A549 (cell line): ENCODE measurements at regions not wholly inside any gene's neighbourhood (a gene's known extent, or its start where the extent isn't known, plus 50 kb on each side); places are given as distances from the start of the nearest gene placed in this dataset.

Experiments used
- ATAC-seq, 2 experiments: fragments of 200-7000 bp in 1 of 2; fragments of >200 bp in 1 of 2; cut with Nextera tagmentation in 1 of 2; cut with Tn5 transposase in 1 of 2; 3 replicates each; pipeline versions ENCODE4 v1.8.0 to v1.9.1; 2018 to 2020; ENCODE audit warnings: mild to moderate bottlenecking in 1 of 2, moderate library complexity in 1 of 2
- CTCF ChIA-PET: fragments of 300-600 bp; sonication (Branson Sonifier 250); formaldehyde crosslinking; extraction: SDS; loops from one replicate; lab custom pipeline; 2021; ENCODE audit warnings: antibody characterized with exemption, inconsistent platforms; lab: Yijun Ruan, JAX
- POLR2A ChIA-PET: fragments of 350-600 bp; formaldehyde crosslinking; extraction: SDS; loops from one replicate; lab custom pipeline; 2021; ENCODE audit warnings: antibody characterized with exemption, inconsistent platforms; lab: Yijun Ruan, JAX
- DNase-seq, 2 experiments: peaks; one replicate each; pipeline versions ENCODE4 v3.0.0 to v3.0.0-alpha.2; 2011 to 2016; ENCODE audit warnings: low read depth in 1 of 2, low spot score in 1 of 2
- FAIRE-seq: peaks from 2 replicates; lab custom pipeline; 2011; peaks lifted over from hg19 to GRCh38; lab: Jason Lieb, UNC
- H3K27ac ChIP-seq, 2 experiments: fragments of >200 bp; sonication (Bioruptor Twin); formaldehyde crosslinking; 3 replicates each; pipeline ENCODE4 v1.5.1; 2016 to 2017
- H3K4me1 ChIP-seq: fragments of >200 bp; sonication (Bioruptor Twin); formaldehyde crosslinking; 3 replicates; pipeline ENCODE4 v1.6.1; 2016
- H3K4me2 ChIP-seq: fragments of >200 bp; sonication (Bioruptor Twin); formaldehyde crosslinking; 3 replicates; pipeline ENCODE4 v1.6.1; 2016
- H3K4me3 ChIP-seq: fragments of >200 bp; sonication (Bioruptor Twin); formaldehyde crosslinking; 3 replicates; pipeline ENCODE4 v1.5.1; 2016
- H3K9me3 ChIP-seq: fragments of >200 bp; sonication (Bioruptor Twin); formaldehyde crosslinking; 3 replicates; pipeline ENCODE4 v1.6.1; 2016
- ATOH8 ChIP-seq: fragments of 250-450 bp; sonication (Bioruptor Pico); IDR thresholded peaks from 2 replicates; pipeline ENCODE4 v1.5.0; 2020; ENCODE audit warnings: low read depth, mild to moderate bottlenecking, moderate library complexity
- BHLHE40 ChIP-seq: IDR thresholded peaks from 2 replicates; pipeline ENCODE4 v1.6.1; 2012; ENCODE audit warnings: low read depth, low read length, inconsistent platforms
- CBX8 ChIP-seq: fragments of 200-600 bp; sonication (generic); IDR thresholded peaks from 2 replicates; pipeline ENCODE4 v1.6.1; 2016
- EHF ChIP-seq: fragments of 250-450 bp; sonication (Bioruptor Pico); IDR thresholded peaks from 2 replicates; pipeline ENCODE4 v1.5.0; 2020; ENCODE audit warnings: mild to moderate bottlenecking
- ELK1 ChIP-seq: fragments of 150-350 bp; IDR thresholded peaks from 2 replicates; pipeline ENCODE4 v1.6.1; 2014; ENCODE audit warnings: low read depth, mild to moderate bottlenecking, low read length
- ESRRA ChIP-seq: fragments of 150-350 bp; IDR thresholded peaks from 2 replicates; pipeline ENCODE4 v1.6.1; 2014; ENCODE audit warnings: mild to moderate bottlenecking, low read length, borderline replicate concordance
- FOSL2 ChIP-seq, 2 experiments: fragments of 450-650 bp in 1 of 2; fragments of >200 bp in 1 of 2; sonication (Bioruptor Twin) in 1 of 2; formaldehyde crosslinking; IDR thresholded peaks; 2 replicates each; pipeline versions ENCODE4 v1.5.0 to v1.6.1; 2016 to 2020; ENCODE audit warnings: mild to moderate bottlenecking in 1 of 2, moderate library complexity in 1 of 2
- FOXS1 ChIP-seq: fragments of 250-450 bp; sonication (Bioruptor Pico); IDR thresholded peaks from 2 replicates; pipeline ENCODE4 v1.5.0; 2020; ENCODE audit warnings: mild to moderate bottlenecking, moderate library complexity
- GATA3 ChIP-seq: IDR thresholded peaks from 2 replicates; pipeline ENCODE4 v1.6.1; 2012; ENCODE audit warnings: borderline replicate concordance
- HDAC2 ChIP-seq: fragments of 200-600 bp; sonication (generic); IDR thresholded peaks from 2 replicates; pipeline ENCODE4 v1.6.1; 2016
- HES2 ChIP-seq: fragments of >200 bp; sonication (Bioruptor Twin); formaldehyde crosslinking; IDR thresholded peaks from 2 replicates; pipeline ENCODE4 v1.6.1; 2016
- HMGXB4 ChIP-seq: fragments of 250-450 bp; sonication (Bioruptor Pico); IDR thresholded peaks from 2 replicates; pipeline ENCODE4 v1.5.0; 2021; ENCODE audit warnings: mild to moderate bottlenecking, moderate library complexity, borderline replicate concordance
- HOXB5 ChIP-seq: fragments of 250-450 bp; sonication (Bioruptor Pico); IDR thresholded peaks from 2 replicates; pipeline ENCODE4 v1.5.0; 2020; ENCODE audit warnings: mild to moderate bottlenecking, moderate library complexity
- JUNB ChIP-seq: fragments of >200 bp; sonication (Bioruptor Twin); formaldehyde crosslinking; IDR thresholded peaks from 2 replicates; pipeline ENCODE4 v1.6.1; 2016
- KDM1A ChIP-seq: fragments of 200-600 bp; sonication (generic); IDR thresholded peaks from 2 replicates; pipeline ENCODE4 v1.6.1; 2016; ENCODE audit warnings: low read depth, mild to moderate bottlenecking
- MAFK ChIP-seq: fragments of 450-650 bp; IDR thresholded peaks from 2 replicates; pipeline ENCODE4 v1.6.1; 2014; ENCODE audit not compliant: partially characterized antibody
- MAX ChIP-seq: IDR thresholded peaks from 2 replicates; pipeline ENCODE4 v1.6.1; 2012
- MAZ ChIP-seq: fragments of 150-350 bp; IDR thresholded peaks from 2 replicates; pipeline ENCODE4 v1.6.1; 2014; ENCODE audit warnings: antibody characterized with exemption, low read depth, low read length, borderline replicate concordance
- NFE2L2 ChIP-seq: fragments of 150-350 bp; conservative IDR thresholded peaks from 2 replicates; pipeline ENCODE4 v1.6.1; 2014; ENCODE audit warnings: low read length
- PBX3 ChIP-seq: IDR thresholded peaks from 2 replicates; pipeline ENCODE4 v1.6.1; 2012
- PHF8 ChIP-seq: fragments of 200-600 bp; sonication (generic); IDR thresholded peaks from 2 replicates; pipeline ENCODE4 v1.6.1; 2016; ENCODE audit warnings: low read depth, mild to moderate bottlenecking, antibody characterized with exemption, moderate library complexity, borderline replicate concordance
- POLR2A ChIP-seq: IDR thresholded peaks from 2 replicates; pipeline ENCODE4 v1.6.1; 2012; ENCODE audit warnings: mild to moderate bottlenecking, low read length
- RAD21 ChIP-seq, 2 experiments: fragments of >200 bp in 1 of 2; sonication (Bioruptor Twin) in 1 of 2; formaldehyde crosslinking in 1 of 2; IDR thresholded peaks in 1 of 2; conservative IDR thresholded peaks in 1 of 2; 2 replicates in 1 of 2; 3 replicates in 1 of 2; pipeline ENCODE4 v1.6.1; 2012 to 2018; ENCODE audit warnings: inconsistent platforms in 1 of 2
- RCOR1 ChIP-seq: fragments of 150-350 bp; IDR thresholded peaks from 2 replicates; pipeline ENCODE4 v1.6.1; 2014; ENCODE audit warnings: antibody characterized with exemption, low read length, low read depth
- RFX5 ChIP-seq: fragments of 450-650 bp; IDR thresholded peaks from 2 replicates; pipeline ENCODE4 v1.7.1; 2014; ENCODE audit warnings: antibody characterized with exemption, mild to moderate bottlenecking, moderate library complexity
- SMC3 ChIP-seq: fragments of >200 bp; sonication (Bioruptor Twin); formaldehyde crosslinking; IDR thresholded peaks from 3 replicates; pipeline ENCODE4 v1.6.1; 2018; ENCODE audit warnings: inconsistent platforms
- ZC3H11A ChIP-seq: fragments of 450-650 bp; IDR thresholded peaks from 2 replicates; pipeline ENCODE4 v1.6.1; 2014; ENCODE audit warnings: antibody characterized with exemption, mild to moderate bottlenecking
- WGBS: methylation state at CpG from one replicate; pipeline ENCODE4 v1.1.6; 2017; ENCODE audit errors: missing lambda C conversion rate; 5-methylcytosine and 5-hydroxymethylcytosine counted together

- POLR2A ChIA-PET, result interaction anchor here (0.7 kb wide), 1 partner anchor 10 kb away, joined by 3 read pairs; no protein-coding TSS in a partner anchor
- WGBS, result 68% methylated on average over 4 of the region's 4 CpGs
- ATAC-seq (no peak; a peak in 1 of 6 replicates), DNase-seq (no peak), FAIRE-seq (no peak)
- TF ChIP-seq PHF8 (no peak), PBX3 (no peak), ZC3H11A (no peak), FOXS1 (CRISPR knock-in tag) (no peak)
- CTCF ChIA-PET, result interaction anchor here (1.2 to 4.4 kb wide), 3 partner anchors 11 to 85 kb away, joined by 3 to 27 read pairs (median 11); no protein-coding TSS in a partner anchor
- H3K4me3 ChIP-seq, result no peak overlapping the region
- peaks cover 17% of the 10 kb centered on the region for H3K4me1 ChIP-seq
- H3K4me2 ChIP-seq, result no peak overlapping the region
- no peaks in the 10 kb centered on the region for H3K9me3 ChIP-seq
- peak overlapping the region in 1 of 2 experiments; percentile 68; a peak in 3 of 6 replicates for H3K27ac ChIP-seq
Observed at GRCh38 chr17:51455931-51456330, 195.6 kb downstream of the UTP18 start.

- ChIA-PET POLR2A (no interaction called here), CTCF (interaction anchor here (1.1 to 4.4 kb wide), 5 partner anchors 9 to 649 kb away, joined by 3 to 27 read pairs (median 5); no protein-coding TSS in a partner anchor)
- WGBS, result 7% methylated on average over 1 of the region's 1 CpG
- Histone ChIP-seq H3K4me3 (no peak overlapping the region), H3K9me3 (no peaks in the 10 kb centered on the region), H3K4me2 (peak overlapping the region; percentile 49), H3K27ac (peak overlapping the region; percentile 11 to 68; a peak in 3 of 6 replicates), H3K4me1 (peaks cover 17% of the 10 kb centered on the region)
- ATAC-seq (peak; percentile 52 to 65; a peak in 4 of 6 replicates), FAIRE-seq (peak; percentile 39), DNase-seq (peak in 1 of 2 experiments; percentile 47)
- TF ChIP-seq CBX8 (no peak), ELK1 (no peak), RAD21 (conservative IDR thresholded peaks at IDR 0.05 in 1 of 2, IDR thresholded peaks at IDR 0.05 in 1 of 2) (no peak), EHF (CRISPR knock-in tag) (no peak), POLR2A (no peak), HDAC2 (no peak), SMC3 (no peak), HES2 (no peak), PBX3 (no peak), HOXB5 (CRISPR knock-in tag) (peak; percentile 64; the same call in 1 of the 2 replicates), MAZ (no peak), RFX5 (no peak), ZC3H11A (no peak), JUNB (peak; percentile 67), HMGXB4 (CRISPR knock-in tag) (no peak), FOSL2 (IDR thresholded peaks at IDR 0.05) (peak; percentile 23; the same call in 1 of the 2 replicates), FOSL2 (CRISPR knock-in tag; IDR thresholded peaks at IDR 0.05) (peak; percentile 57; the same call in 1 of the 2 replicates), MAX (no peak), BHLHE40 (no peak), ATOH8 (CRISPR knock-in tag) (no peak), KDM1A (no peak), ESRRA (no peak), GATA3 (peak; percentile 41; the same call in 1 of the 2 replicates), RCOR1 (no peak), FOXS1 (CRISPR knock-in tag) (no peak), NFE2L2 (peak; percentile 43), MAFK (peak; percentile 87)
Observed at GRCh38 chr17:51456942-51457341, 196.6 kb downstream of the UTP18 start.
